HCT116 (cell line): ENCODE measurements at regions not wholly inside any gene's neighbourhood (a gene's known extent, or its start where the extent isn't known, plus 50 kb on each side); places are given as distances from the start of the nearest gene placed in this dataset.

ENCODE experiments used
- ATAC-seq: fragments of 200-7000 bp; cut with Tn5 transposase; 2 replicates; pipeline ENCODE4 v1.9.1; 2020; ENCODE audit warnings: mild to moderate bottlenecking, moderate library complexity
- BruUV-seq: library from RNA; stranded (reverse); fragments of 400-500 nt; replicated peaks from 2 replicates; lab custom pipeline; 2021; lab: Mats Ljungman, UMichigan
- CTCF ChIA-PET: fragments of 300-600 bp; sonication (Branson Sonifier 250); formaldehyde crosslinking; loops from one replicate; lab custom pipeline; 2021; ENCODE audit warnings: antibody characterized with exemption; lab: Charles Lee
- POLR2A ChIA-PET: fragments of 300-600, 350-600 bp; sonication (Branson Sonifier 250); formaldehyde crosslinking; loops from one replicate; lab custom pipeline; 2021; ENCODE audit warnings: antibody characterized with exemption; lab: Charles Lee
- RAD21 ChIA-PET, 2 experiments: fragments of 300-600 bp; sonication (Branson Sonifier 250); formaldehyde crosslinking; loops; one replicate each; lab custom pipeline; 2023; ENCODE audit warnings: low total read pairs in 2 of 2; ENCODE audit not compliant: uncharacterized antibody in 2 of 2, unreplicated experiment in 2 of 2, low non-redundant PET in 1 of 2; lab: Charles Lee
- DNase-seq: peaks from one replicate; pipeline ENCODE4 v3.0.0-alpha.2; 2010; ENCODE audit warnings: low read depth, low spot score
- H2AFZ ChIP-seq: fragments of 200-600 bp; shearing (Covaris generic), sonication (generic); 2 replicates; pipeline ENCODE4 v1.6.1; 2017; ENCODE audit warnings: low read depth, mixed run types, mixed read lengths, antibody characterized with exemption, low read length; ENCODE audit not compliant: poor library complexity, severe bottlenecking
- H3K27ac ChIP-seq: 2 replicates; pipeline ENCODE4 v1.5.1; 2012; ENCODE audit warnings: low read depth, low read length
- H3K27me3 ChIP-seq: fragments of 200-600 bp; sonication (generic); 2 replicates; pipeline ENCODE4 v1.6.1; 2016; ENCODE audit warnings: mixed run types, low read length, mixed read lengths; ENCODE audit not compliant: insufficient read depth
- H3K36me3 ChIP-seq, 2 experiments: fragments of 200-500 bp in 1 of 2; fragments of 200-600 bp in 1 of 2; sonication (Bioruptor generic) in 1 of 2; sonication (generic) in 1 of 2; 2 replicates each; pipeline versions ENCODE4 v1.5.1 to v1.6.1; 2014 to 2016; ENCODE audit warnings: low read length in 2 of 2, inconsistent platforms in 1 of 2, mixed read lengths in 1 of 2, mixed run types in 1 of 2; ENCODE audit not compliant: insufficient read depth in 2 of 2, control insufficient read depth in 1 of 2
- H3K4me1 ChIP-seq, 2 experiments: fragments of 200-600 bp in 1 of 2; sonication (generic) in 1 of 2; 2 replicates each; pipeline versions ENCODE4 v1.5.1 to v1.6.1; 2012 to 2017; ENCODE audit warnings: low read length in 2 of 2, inconsistent platforms in 1 of 2, mild to moderate bottlenecking in 1 of 2, mixed read lengths in 1 of 2, mixed run types in 1 of 2, moderate library complexity in 1 of 2; ENCODE audit not compliant: insufficient read depth in 2 of 2, control insufficient read depth in 1 of 2
- H3K4me2 ChIP-seq: fragments of 200-600 bp; sonication (generic); 2 replicates; pipeline ENCODE4 v1.6.1; 2017; ENCODE audit warnings: mixed run types, low read length, mixed read lengths
- H3K4me3 ChIP-seq, 2 experiments: fragments of 200-600 bp in 1 of 2; sonication (generic) in 1 of 2; replicated peaks in 1 of 2; 2 replicates each; pipeline ENCODE4 v1.5.1; 2011 to 2016; ENCODE audit warnings: low read length in 2 of 2, control low read depth in 1 of 2, low read depth in 1 of 2, mild to moderate bottlenecking in 1 of 2, mixed read lengths in 1 of 2, mixed run types in 1 of 2
- H3K79me2 ChIP-seq: fragments of 200-600 bp; sonication (generic); 2 replicates; pipeline ENCODE4 v1.6.1; 2017; ENCODE audit warnings: mild to moderate bottlenecking, mixed run types, low read length, moderate library complexity, mixed read lengths; ENCODE audit not compliant: insufficient read depth
- H3K9ac ChIP-seq: fragments of 200-600 bp; sonication (generic); 2 replicates; pipeline ENCODE4 v1.6.1; 2016; ENCODE audit warnings: low read length, mixed read lengths
- H3K9me2 ChIP-seq: fragments of 200-600 bp; sonication (generic), shearing (Covaris generic); 2 replicates; pipeline ENCODE4 v1.6.1; 2017; ENCODE audit warnings: mixed run types, mild to moderate bottlenecking, moderate library complexity; ENCODE audit not compliant: insufficient read depth
- H3K9me3 ChIP-seq, 2 experiments: fragments of 200-500 bp in 1 of 2; fragments of 200-600 bp in 1 of 2; sonication (Bioruptor generic) in 1 of 2; sonication (generic) in 1 of 2; 2 replicates each; pipeline ENCODE4 v1.6.1; 2014 to 2017; ENCODE audit warnings: low read length in 2 of 2, mixed read lengths in 2 of 2, inconsistent platforms in 1 of 2, low read depth in 1 of 2, mild to moderate bottlenecking in 1 of 2, mixed run types in 1 of 2, moderate library complexity in 1 of 2; ENCODE audit not compliant: control insufficient read depth in 1 of 2, insufficient read depth in 1 of 2
- H4K20me1 ChIP-seq: fragments of 200-600 bp; sonication (generic), shearing (Covaris generic); 2 replicates; pipeline ENCODE4 v1.6.1; 2017; ENCODE audit warnings: mixed run types, mild to moderate bottlenecking, moderate library complexity; ENCODE audit not compliant: insufficient read depth
- CTCF ChIP-seq, 3 experiments: fragments of 200-600 bp in 1 of 3; sonication (generic) in 1 of 3; IDR thresholded peaks in 2 of 3; conservative IDR thresholded peaks in 1 of 3; 2 replicates each; pipeline ENCODE4 v1.5.1; 2012 to 2017; ENCODE audit warnings: low read depth in 2 of 3, low read length in 2 of 3, antibody characterized with exemption in 1 of 3, borderline replicate concordance in 1 of 3, control low read depth in 1 of 3, mild to moderate bottlenecking in 1 of 3, mixed read lengths in 1 of 3, mixed run types in 1 of 3, moderate library complexity in 1 of 3; ENCODE audit not compliant: insufficient read depth in 1 of 3
- ELF1 ChIP-seq: IDR thresholded peaks from 2 replicates; pipeline ENCODE4 v1.6.1; 2012; ENCODE audit warnings: low read depth, borderline replicate concordance
- EZH2 ChIP-seq: fragments of 200-600 bp; sonication (generic); IDR thresholded peaks from 2 replicates; pipeline ENCODE4 v1.6.1; 2017; ENCODE audit warnings: antibody characterized with exemption, mixed run types
- EZH2phosphoT487 ChIP-seq: fragments of 200-600 bp; IDR thresholded peaks from 2 replicates; pipeline ENCODE4 v1.6.1; 2018; ENCODE audit warnings: antibody characterized with exemption, borderline replicate concordance
- POLR2AphosphoS5 ChIP-seq: IDR thresholded peaks from 2 replicates; pipeline ENCODE4 v1.6.1; 2011; ENCODE audit warnings: mild to moderate bottlenecking, low read depth, low read length, moderate library complexity
- RAD21 ChIP-seq: IDR thresholded peaks from 2 replicates; pipeline ENCODE4 v1.6.1; 2012; ENCODE audit warnings: low read depth, mild to moderate bottlenecking
- intact Hi-C: fragments of 100-400 bp; cut with micrococcal nuclease; formaldehyde crosslinking; loops from 2 replicates; pipeline ENCODE4 v1.10.0; 2022
- TF ChIP-seq, protein P1 (sequence below): IDR thresholded peaks from 2 replicates; pipeline ENCODE4 v1.6.1; 2012

DNA sequence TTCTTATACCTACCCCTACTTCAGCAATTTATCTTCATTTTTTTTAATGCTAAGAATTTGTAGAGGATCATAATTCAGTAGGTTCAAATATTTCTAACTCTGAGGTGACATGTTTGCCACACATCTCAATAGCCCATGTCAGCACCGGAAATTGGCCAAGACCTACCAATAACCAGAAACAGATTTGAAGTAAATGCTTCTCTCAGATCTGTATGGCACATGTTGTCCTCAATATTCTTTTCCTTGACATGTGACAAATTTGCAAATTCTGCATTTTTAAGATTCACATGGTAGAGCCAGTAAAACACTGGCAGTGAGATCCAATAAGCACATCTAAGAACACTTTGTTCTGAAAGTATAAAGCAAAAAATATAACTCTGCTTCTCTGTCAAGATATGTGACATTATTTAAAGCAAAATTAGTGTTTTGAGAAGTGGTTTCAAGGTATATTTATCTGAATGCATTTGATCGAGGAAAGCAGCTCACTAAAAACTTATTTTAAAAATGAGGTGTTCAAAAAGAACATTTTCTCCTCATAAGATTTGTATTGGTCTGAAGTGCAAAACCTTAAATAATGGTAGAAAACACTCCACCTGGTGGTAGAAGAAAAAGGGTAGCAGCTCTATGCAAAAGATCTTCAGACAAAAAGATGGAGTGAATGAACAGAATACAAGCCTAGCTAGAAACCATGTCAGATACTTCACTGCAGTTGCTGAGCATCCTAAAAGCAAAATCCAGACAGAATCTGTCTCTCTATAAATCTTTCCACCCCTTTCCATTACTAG, 513.8 kb upstream of the FAM241A start:
- Histone ChIP-seq H3K79me2 (no peaks in the 10 kb centered on the region), H3K9ac (no peak overlapping the region), H3K36me3 (no peaks in the 10 kb centered on the region), H3K4me2 (no peak overlapping the region), H3K9me3 (no peaks in the 10 kb centered on the region), H4K20me1 (no peaks in the 10 kb centered on the region), H2AFZ (peak overlapping the region; percentile 75), H3K4me3 (no peak overlapping the region), H3K27ac (no peak overlapping the region), H3K4me1 (no peaks in the 10 kb centered on the region), H3K9me2 (no peaks in the 10 kb centered on the region), H3K27me3 (no peaks in the 10 kb centered on the region)
- intact Hi-C loops: loop anchor here (1.0 to 10.0 kb wide), 3 partner anchors 157 to 1632 kb away; no protein-coding TSS in a partner anchor
- no TSS peak for BruUV-seq
- TF ChIP-seq RAD21: peak; percentile 47; the same call in 1 of the 2 replicates
- TF ChIP-seq CTCF (IDR thresholded peaks at IDR 0.05 in 2 of 3, conservative IDR thresholded peaks at IDR 0.05 in 1 of 3; ENCODE audit: borderline replicate concordance in 1 of 3, insufficient read depth in 1 of 3, low read depth in 2 of 3, low read length in 2 of 3): peak; percentile 57 to 67 (median 58); a peak in 5 of 6 replicates
- TF ChIP-seq, protein P1, sequence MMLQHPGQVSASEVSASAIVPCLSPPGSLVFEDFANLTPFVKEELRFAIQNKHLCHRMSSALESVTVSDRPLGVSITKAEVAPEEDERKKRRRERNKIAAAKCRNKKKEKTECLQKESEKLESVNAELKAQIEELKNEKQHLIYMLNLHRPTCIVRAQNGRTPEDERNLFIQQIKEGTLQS: no peak
- TF ChIP-seq EZH2: no peak
- TF ChIP-seq POLR2AphosphoS5: no peak
- TF ChIP-seq ELF1: no peak
- no peak for TF ChIP-seq EZH2phosphoT487
- RAD21 ChIA-PET: interaction anchor here (0.8 to 0.9 kb wide), 2 partner anchors 494 to 495 kb away, joined by 4 to 5 read pairs; no protein-coding TSS in a partner anchor
- DNase-seq (peak; percentile 12), ATAC-seq (peak; percentile 67)
- POLR2A ChIA-PET: no interaction called here
- CTCF ChIA-PET: interaction anchor here (0.9 to 3.3 kb wide), 10 partner anchors 10 to 1633 kb away, joined by 3 to 50 read pairs (median 4); no protein-coding TSS in a partner anchor
